Prostate gland (tissue), 2 donors: ENCODE measurements at regions not wholly inside any gene's neighbourhood (a gene's known extent, or its start where the extent isn't known, plus 50 kb on each side); places are given as distances from the start of the nearest gene placed in this dataset.

Experiments used
- CTCF ChIP-seq, 4 experiments: fragments of 200-600 bp in 2 of 4; fragments of 450-650 bp in 2 of 4; sonication (generic) in 2 of 4; IDR thresholded peaks; 1 replicate in 3 of 4; 2 replicates in 1 of 4; pipeline ENCODE4 v1.5.1; 2016 to 2019; ENCODE audit warnings: antibody characterized with exemption in 4 of 4, mild to moderate bottlenecking in 2 of 4, moderate library complexity in 2 of 4
- POLR2A ChIP-seq: fragments of 450-650 bp; IDR thresholded peaks from one replicate; pipeline ENCODE4 v1.6.1; 2016; ENCODE audit warnings: antibody characterized with exemption, mild to moderate bottlenecking
- POLR2AphosphoS5 ChIP-seq: sonication (generic); formaldehyde crosslinking; IDR thresholded peaks from one replicate; pipeline ENCODE4 v1.6.1; 2017; ENCODE audit warnings: antibody characterized with exemption

DNA sequence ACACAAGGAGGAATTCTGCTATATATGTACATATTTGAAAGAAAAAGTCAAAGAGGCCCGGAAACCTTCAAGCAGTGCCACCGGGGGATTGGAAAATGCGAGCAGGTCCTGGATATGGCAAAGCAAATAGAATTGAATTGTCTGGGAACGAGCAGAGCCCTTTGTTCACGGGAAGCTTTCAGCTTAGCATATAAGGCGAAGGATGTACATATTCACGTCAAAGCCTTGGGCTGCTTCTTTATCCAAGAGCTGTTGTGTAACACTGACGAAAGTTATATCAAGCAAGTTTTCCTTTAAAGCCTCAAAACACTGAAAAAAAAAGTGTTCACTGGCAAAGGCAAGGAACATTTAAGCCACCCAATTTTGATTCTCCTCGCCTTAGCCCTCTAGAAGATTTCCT is 171.0 kb downstream of the GPX5 start:
- no peak for TF ChIP-seq CTCF (IDR thresholded peaks at IDR 0.05)
- no peak for TF ChIP-seq POLR2AphosphoS5
- TF ChIP-seq POLR2A = no peak
